ENCODE measurements at regions not wholly inside any gene's neighbourhood (a gene's known extent, or its start where the extent isn't known, plus 50 kb on each side); places are given as distances from the start of the nearest gene placed in this dataset.

DNA sequence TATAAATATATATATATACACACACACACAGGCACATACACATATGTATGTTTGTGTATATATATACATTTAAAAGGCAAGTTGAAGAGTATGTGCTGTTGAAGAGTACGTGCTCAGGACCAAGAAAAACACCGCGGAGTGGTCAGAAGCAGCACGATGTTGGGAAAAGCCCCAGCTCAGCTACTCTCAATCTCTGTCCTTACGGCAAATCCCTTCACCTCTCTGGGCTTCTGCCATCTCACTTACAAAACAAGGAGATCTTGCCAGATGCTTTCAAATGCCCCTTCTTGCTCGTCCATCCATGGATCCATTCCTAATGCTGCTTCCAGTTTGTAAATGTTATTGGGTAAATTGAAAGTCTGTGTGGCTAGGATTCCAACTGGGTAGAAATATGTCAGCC is 333.9 kb downstream of the BCL11A start:
- TF ChIP-seq POLR2A (IDR thresholded peaks at IDR 0.05; ENCODE audit: low read length) (no peak), JUNB (IDR thresholded peaks at IDR 0.05) (no peak)
- TF ChIP-seq, protein P1, sequence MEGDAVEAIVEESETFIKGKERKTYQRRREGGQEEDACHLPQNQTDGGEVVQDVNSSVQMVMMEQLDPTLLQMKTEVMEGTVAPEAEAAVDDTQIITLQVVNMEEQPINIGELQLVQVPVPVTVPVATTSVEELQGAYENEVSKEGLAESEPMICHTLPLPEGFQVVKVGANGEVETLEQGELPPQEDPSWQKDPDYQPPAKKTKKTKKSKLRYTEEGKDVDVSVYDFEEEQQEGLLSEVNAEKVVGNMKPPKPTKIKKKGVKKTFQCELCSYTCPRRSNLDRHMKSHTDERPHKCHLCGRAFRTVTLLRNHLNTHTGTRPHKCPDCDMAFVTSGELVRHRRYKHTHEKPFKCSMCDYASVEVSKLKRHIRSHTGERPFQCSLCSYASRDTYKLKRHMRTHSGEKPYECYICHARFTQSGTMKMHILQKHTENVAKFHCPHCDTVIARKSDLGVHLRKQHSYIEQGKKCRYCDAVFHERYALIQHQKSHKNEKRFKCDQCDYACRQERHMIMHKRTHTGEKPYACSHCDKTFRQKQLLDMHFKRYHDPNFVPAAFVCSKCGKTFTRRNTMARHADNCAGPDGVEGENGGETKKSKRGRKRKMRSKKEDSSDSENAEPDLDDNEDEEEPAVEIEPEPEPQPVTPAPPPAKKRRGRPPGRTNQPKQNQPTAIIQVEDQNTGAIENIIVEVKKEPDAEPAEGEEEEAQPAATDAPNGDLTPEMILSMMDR (IDR thresholded peaks at IDR 0.05), result no peak
- TF ChIP-seq, protein P2, sequence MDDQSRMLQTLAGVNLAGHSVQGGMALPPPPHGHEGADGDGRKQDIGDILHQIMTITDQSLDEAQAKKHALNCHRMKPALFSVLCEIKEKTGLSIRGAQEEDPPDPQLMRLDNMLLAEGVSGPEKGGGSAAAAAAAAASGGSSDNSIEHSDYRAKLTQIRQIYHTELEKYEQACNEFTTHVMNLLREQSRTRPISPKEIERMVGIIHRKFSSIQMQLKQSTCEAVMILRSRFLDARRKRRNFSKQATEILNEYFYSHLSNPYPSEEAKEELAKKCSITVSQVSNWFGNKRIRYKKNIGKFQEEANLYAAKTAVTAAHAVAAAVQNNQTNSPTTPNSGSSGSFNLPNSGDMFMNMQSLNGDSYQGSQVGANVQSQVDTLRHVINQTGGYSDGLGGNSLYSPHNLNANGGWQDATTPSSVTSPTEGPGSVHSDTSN (IDR thresholded peaks at IDR 0.05), result no peak

All from A549 (cell line).